Activated T-helper 1 cell treated with Interleukin-2 at 50 U/mL for 16 hours (primary cell): ENCODE measurements at regions not wholly inside any gene's neighbourhood (a gene's known extent, or its start where the extent isn't known, plus 50 kb on each side); places are given as distances from the start of the nearest gene placed in this dataset.

ENCODE experiments used
- DNase-seq: peaks from one replicate; pipeline ENCODE4 v3.0.0-alpha.2; 2020; ENCODE audit warnings: low read depth

DNA sequence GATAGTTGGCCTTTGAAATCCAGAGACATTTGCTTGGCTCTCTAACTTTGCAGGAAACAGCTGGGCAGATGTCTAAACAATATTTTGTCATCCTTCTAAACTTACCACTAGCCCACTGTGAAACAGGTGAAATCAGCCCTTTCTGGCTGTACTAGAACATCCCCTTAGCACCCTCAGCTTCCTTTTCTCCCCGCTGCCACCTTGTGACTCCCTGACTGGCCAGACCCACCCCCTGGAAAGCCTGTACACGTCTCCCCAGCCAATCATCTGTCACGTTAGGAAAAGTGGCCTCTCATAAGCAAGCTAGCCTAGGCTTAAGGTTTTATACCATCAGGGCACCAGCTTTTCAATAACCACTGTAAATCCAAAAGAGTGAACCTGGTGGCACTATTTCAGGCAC is 88.6 kb upstream of the E2F3 start:
- no peak for DNase-seq

DNA sequence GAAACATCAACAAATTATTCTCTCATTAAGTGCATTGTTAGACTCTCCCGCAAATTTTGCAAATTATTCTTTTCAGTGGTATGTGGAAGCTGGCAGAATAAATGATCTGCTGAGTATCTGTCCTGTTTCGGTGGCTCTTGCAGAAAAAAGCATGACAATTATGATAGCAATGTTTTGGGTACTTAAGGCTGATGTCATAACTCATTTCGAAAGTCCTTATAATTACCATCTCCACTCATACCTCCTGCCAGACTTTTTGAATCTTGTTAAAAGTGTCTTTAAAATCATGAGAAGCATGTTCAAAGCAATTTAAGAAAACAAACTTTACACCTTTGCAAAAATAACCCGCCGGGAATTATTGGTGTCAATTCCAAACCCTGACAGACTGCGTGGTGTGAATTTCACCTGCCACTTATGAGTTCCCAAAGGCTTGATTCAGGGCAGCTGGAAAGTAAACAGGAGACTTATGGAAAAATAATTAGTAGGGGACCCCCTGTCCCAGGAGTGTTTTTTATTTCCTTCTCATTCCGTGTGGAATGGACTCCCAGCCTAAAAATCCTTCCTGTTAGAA is 87.6 kb upstream of the E2F3 start:
- no peak for DNase-seq

DNA sequence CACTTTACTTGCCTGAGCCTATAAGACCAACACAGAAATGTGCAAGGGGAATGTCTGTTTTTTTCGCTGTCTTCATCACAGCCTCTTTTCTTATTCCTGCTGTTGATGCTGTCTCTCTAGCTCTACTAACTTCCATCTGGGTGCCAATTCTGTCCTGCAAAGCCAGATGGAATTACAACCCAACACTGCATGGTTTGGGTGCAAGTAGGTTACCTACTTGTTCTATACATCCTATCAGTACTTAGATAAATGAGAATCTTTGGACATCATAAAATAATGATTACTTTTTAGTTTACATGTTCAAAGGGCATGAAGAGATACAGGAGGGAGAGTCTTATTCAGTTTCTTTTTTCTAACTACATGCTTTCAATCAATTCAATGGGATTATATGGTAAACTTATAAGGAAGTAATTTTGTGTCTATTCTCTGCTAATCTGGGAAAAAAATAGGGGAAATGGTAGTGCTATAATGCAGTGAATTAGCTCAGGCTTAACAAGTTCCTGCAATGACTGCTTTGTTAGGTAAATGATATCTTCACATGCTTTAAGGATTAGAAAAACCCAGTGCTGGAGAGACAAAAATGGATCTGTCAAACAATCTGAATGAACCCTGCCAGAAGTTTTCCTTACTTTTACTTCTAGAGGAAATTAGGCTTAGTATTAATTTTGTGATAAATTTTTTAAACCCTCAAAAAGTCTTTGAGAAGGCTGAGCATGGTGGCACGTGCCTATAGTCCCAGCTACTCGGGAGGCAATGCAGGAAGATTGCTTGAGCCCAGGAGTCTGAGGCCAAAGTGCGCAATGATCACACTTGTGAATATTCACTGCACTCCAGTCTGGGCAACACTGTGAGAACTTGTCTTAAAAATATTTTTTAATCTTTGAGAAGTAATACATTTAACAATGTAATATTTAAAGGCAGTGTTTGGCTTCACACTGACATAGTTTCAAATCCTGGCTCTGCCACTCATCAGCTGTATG is 86.5 kb upstream of the E2F3 start:
- DNase-seq: no peak

DNA sequence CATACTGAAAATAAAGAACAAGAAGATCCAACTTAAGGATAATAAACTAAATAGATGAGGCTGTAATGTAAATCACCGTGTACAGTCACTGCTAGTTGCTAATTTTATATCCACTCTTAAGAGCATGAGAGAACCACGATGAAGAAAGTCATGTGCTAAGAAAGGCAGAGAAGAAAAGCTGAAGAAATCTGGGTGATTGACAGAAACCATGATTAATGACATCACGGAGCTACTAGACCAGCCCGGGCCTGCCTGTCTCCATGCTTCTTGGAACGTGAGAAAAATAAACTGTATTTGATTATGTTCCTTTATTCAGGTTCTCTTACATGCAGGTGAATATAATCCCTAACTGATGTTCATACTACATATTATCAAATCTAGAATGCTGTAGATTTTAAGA is 84.2 kb upstream of the E2F3 start:
- DNase-seq: no peak

DNA sequence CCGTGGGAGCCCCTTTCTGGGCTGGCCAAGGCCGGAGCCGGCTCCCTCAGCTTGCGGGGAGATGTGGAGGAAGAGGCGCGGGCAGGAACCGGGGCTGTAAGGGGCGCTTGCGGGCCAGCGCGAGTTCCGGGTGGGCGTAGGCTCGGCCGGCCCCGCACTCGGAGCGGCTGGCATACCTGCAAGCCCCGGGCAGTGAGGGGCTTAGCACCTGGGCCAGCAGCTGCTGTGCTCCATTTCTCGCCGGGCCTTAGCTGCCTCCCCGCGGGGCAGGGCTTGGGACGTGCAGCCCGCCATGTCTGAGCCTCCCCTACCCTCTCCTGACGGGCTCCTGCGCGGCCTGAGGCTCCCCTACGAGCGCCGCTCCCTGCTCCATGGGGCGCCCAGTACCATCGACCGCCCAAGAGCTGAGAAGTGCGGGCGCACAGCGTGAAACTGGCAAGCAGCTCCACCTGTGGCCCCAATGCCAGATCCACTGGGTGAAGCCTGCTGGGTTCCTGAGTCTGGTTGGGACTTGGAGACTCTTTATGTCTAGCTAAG is 82.8 kb upstream of the E2F3 start:
- no peak for DNase-seq

DNA sequence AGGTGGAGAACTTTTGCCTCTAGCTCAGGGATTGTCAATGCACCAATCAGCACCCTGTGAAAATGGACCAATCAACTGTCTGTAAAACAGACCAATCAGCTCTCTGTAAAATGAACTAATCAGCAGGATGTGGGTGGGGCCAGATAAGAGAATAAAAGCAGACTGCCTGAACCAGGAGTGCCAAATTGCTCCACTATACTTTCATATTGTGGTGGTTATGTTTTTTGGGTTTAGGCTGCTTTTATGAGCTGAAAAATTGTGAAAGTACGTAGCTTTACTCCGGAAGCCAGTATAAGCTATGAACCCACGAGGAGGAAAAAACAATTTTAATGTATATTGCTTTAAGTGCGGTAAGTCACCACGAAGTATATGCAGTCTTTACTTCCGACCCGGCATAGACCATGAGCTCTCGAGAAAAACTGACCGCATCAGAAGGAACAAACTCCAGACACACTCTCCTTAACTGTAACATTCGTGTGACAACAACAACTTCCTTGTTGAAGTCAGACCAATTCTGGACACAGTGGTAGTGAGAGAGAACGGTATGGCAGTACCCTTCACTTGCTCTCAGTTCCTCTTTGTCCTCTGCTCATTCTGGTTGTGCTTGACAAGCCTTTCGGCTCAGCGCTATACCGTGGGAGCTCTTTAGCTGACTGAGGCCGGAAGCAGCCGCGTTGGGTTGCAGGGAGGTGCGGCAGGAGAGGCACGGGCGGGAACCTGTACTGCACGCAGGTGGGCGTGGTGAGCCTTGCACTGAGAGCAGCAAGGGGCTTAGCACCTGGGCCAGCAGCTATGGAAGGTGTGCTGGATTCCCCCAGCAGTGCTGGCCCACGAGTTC is 81.9 kb upstream of the E2F3 start:
- DNase-seq: peak; percentile 62

DNA sequence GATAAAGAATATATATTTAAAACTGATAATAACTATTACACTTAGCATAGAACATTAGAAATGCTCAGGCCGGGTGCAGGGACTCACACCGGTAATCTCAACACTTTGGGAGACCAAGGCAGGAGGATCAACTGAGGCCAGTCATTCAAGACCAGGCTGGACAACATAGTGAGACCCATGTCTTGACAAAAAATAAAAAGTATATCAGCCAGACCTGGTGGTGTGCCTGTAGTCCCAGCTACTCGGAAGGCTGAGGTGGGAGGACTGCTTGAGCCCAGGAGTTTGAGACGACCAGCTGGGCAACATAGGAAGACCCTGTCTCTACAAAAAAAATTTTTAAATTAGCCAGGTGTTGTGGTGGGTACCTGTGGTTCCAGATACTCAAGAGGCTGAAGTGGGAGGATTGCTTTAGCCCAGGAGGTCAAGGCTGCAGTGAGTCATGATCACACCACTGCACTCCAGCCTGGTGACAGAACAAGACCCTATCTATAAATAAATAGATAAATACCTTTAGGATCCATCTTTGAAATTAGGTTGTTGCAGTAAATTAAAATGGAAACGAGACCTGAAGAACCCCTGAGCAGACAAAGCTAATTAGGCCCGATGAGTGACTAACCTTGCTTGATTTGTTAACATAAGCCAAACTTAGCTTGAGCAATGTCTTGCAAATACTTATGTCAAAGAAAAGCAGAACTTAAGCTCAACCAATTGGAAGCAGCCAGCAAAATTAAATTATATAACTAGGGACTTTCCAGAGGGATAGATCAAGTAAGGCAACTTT is 75.8 kb upstream of the E2F3 start:
- DNase-seq: no peak

DNA sequence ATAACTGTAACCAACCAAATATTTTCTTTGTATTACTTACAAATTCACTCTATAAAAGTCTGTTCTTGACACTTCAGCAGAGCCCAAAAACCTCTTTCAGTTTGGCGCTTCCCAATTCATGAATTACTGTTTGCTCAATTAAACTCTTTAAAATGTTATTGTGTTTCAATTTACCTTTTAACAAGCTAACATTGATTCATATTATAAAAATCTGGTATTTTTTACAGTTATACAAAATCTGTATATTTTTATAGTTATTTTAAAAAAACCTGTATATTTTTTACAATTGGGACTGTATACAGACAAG is 75.3 kb upstream of the E2F3 start:
- no peak for DNase-seq

DNA sequence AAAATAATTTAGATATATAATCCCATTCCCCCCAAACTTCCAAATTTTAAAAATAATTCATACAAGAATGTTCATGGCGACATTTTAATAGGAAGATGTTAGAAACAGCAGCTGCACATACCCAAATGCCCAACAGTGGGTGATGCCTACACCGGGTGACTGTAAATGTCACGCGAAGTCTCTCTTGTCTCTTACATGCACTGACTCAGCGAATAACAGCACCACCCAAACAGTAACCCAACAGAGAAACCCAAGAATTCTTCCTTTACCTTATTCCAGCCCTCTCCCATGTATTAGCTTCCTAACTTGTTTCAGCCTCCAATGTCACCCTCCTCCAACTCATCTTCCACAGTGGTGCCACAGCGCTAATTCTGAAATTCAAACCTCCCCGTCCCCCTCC is 74.5 kb upstream of the E2F3 start:
- DNase-seq: no peak

DNA sequence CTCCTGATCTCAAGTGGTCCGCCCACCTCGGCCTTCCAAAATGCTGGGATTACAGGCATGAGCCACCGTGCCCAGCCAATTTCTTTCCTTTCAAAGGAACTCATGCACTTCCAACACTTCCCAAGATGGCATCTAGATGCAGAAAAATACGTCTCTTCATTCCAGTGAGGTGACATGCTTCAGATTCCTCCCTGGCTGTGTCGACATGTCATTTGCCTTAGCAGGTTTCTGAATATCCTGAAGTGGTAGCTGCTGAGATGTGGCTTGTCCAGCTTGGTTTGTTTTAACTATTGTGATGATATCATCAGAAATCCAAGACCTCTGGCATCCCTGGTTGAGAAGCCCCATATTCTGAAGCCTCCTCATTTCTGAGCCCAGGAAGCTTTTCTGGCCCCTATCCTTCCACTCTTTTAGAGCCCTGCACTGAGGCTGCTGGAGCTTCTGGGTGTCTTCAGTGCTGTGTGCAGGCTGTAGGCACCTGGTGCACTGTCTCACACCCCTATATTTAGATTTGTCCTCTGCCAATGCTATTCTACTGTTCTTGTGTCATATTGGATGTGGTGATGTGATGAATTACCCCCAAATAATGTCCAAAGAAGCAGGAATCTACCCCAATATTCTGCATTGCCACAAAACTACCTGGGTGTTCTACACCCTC is 73.3 kb upstream of the E2F3 start:
- no peak for DNase-seq

DNA sequence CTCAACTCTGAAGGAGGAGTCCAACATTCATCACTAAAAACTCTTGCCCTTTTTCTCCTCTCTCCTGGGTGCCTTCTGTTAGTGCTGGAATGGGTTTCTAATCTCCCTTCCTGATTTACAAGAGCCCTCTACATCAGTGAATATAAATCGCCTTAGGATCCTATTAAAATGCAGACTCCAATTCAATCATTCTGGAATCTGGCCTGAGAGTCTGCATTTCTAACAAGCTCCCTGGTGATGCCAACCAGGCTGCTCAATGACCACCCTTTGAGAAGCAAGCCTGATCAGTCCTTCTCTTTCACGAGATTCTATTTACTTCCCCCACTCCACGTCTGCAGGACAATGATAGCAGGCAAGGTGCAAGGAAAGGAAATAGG is 72.8 kb upstream of the E2F3 start:
- DNase-seq: no peak

DNA sequence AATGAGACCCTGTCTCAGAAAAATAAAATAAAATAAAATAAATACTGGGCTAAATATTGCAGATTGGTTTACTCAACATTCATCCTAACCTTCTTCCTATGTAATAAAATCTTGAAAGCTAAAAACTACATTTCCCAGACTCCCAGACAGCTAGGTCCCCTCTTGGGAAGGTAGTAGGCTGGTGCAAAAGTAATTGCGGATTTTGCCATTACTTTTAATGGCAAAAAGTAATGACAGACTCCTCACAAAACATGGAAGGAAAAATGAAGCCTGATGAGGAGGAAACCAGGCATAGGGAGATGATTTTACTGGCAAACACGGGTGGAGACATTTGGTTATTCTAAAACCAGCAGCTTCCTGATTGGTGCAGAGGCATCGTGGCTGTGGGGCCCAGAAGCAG is 70.6 kb upstream of the E2F3 start:
- DNase-seq: no peak

DNA sequence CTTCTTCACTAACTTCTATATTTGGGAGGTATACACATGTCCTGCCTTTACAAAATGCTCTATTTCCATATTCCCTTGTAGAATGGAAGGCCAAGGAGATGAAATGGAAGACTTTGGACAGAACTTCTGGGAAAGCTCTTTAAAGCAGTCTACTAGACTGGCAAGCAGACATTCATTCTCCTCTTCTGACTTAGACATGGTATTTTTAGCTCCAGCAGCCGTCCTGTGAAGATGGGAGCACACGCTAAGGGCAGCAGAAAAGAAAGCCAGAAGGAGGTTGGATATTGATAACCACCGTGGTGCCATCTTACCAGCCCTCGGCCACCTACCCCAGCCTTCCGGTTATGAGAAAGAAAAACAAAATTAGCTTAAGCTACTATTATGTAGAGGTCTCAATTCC is 70.1 kb upstream of the E2F3 start:
- no peak for DNase-seq

DNA sequence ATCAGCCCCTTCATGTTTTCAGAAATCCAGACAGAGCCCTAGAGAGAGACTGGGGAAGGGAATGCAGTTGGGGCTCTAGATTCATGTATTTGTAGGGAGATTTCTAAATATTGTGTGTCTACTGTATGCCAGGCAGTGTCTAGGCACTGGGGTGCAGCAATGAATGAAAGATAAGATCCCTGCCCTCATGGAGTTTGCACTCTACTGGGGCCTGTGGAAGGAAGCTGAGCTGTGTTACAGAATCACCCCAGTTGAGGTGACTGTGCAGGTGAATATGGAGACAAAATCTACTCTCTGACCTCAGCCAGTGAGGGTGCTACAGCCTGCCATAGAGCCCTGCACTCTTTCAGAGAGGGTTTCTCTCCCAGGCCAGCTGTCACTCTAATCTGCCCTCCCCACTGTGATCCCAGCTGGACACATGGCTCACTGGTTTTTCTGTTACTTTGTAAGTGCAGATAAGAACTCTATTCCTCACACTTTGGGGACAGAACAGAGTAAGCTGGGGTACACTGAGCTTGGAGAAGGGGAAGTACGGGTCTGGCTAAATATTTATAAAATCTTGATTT is 69.2 kb upstream of the E2F3 start:
- no peak for DNase-seq

DNA sequence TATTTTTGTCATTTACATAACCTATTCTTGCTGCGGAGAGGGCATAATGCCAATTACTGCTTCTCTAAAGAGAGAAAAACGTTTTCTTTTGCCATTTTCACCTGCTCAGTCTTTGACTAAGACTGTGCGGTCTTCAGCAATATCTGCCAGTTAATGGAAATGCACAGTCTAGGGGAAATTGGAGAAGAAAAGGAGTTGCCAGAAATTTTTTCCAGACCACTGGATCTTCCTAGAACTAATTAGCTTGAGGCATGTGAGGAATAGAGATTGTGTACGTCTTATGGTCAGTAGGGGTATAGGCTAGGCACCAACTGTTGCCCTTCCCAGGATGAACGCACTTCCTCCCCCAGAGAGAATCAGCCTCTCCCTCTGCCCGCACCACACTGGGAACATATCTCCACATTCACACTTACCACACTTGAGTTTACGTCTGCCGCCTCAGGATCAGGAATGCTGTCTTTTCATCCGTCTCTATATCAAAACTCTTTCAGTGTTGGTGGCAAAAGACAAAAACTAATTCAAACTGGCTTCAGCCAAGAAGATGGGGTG is 67.9 kb upstream of the E2F3 start:
- no peak for DNase-seq

DNA sequence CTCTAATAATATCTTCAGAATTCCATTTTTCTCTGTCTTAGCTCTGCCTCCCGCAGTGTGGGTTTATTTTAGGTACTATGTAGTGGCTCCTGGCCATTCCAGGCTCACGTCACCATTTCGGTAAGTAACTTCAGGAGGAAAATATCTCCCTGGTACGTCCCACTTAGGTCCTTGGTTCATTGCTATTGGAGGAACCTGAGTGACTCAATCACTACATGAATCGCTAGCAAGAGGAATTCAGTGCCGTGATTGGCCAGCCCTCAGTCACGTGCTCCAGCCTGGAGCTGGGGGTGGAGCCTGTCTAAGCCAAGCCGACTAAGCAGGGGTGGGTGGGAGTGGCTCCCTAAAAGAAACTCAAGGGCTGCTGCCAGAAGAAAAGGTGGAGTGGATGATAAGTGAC is 67.3 kb upstream of the E2F3 start:
- DNase-seq: no peak

DNA sequence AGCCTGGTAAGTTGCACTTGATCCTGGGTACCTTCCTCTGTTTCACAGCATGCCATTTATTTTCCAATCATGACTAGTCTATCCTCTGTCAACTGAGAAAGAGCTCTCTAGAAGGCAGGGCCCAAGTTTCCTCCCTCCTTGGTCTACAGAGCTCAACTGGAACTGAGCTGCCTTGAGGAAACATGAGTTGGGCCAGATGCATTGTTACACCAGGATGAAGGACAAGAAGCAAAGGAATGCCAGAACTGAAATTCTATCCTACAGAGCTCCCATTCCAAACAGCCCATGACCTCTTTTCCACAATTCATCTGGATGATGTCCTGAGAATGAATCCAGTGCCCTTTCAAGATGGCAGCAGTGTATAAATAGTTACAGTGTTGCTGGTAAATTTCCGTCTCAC is 66.7 kb upstream of the E2F3 start:
- no peak for DNase-seq

DNA sequence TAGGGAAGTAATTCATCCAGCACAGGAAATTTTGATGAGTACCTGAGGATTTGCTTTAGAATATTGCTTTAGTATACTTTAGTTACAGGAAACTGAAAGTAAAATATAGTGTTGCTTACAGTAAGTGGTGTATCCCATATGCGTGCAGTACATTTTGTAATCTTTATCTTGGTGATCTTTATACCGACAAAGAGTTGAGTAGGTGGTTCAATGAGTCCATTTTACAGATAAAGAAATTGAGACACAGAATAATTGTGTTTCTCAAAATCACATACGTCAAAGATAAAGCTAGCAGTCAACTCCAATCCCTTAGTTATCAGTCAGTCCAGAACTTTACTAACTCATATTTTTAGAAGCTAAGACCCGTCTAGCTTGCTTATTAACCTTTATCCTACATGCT is 65.8 kb upstream of the E2F3 start:
- no peak for DNase-seq

DNA sequence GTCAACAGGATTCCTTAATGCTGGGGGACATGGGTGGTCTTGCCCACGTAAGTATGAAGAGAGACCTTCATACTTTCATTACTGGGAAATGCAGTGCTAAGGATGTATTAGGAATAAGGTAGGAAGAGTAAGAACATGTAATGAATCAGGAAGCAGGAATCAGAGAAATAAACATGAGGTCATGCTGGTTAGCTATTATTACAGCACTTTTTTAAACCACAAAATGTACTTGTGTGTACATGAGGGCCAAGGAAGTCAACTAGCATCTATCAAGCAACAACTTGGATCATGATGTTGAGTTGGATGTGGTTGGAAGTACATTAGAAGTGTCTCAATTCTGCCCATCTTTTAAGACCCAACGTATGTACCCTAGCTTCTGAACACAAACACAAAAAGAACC is 63.5 kb upstream of the E2F3 start:
- DNase-seq: no peak

DNA sequence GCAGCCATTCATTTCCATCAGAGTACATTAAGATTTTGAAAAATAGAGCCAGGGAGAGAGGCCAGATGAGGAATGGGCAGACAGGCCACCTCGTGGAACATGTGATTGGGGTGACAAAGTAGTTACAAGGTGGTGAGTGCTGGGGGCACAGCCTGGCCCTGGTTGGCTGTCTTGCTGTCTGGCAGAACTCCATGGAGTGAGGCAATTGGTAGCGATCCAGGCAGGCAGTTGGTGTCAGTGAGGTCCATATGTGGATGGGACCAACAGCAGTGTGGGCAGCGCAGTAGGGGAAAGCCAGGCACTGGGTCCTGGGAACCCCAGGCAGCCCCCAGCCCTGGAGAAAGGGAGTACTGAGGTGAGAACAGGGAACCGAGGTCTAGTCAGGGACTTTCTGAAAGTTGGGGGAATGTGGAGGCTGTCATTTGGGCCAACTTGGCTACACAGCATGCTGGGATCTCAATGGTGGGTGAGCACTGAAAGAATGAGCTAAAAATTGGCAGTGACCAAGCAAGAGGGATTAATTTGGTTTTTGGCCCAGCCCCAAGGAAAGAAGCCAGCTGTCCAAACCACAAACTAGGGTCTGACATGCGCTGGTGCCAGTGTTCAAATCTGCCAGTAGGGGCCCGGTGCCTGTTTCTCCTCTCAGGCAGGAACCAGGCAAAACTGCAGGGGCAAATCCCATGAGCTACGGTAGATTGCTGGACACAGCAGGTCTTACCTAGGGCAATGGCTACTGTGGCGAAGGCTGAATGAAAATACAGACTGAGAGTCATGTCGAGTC is 61.4 kb upstream of the E2F3 start:
- no peak for DNase-seq
